Endothelial cell (in vitro differentiated cells): ENCODE measurements at regions not wholly inside any gene's neighbourhood (a gene's known extent, or its start where the extent isn't known, plus 50 kb on each side); places are given as distances from the start of the nearest gene placed in this dataset.

Source experiments
- DNase-seq: peaks from one replicate; pipeline ENCODE4 v3.0.0; 2021; ENCODE audit warnings: low spot score
- H3K27ac Mint-ChIP-seq: one replicate; pipeline ENCODE4 v1.8.0; 2021; ENCODE audit warnings: mixed read lengths, inconsistent platforms; ENCODE audit not compliant: unreplicated experiment
- H3K27me3 Mint-ChIP-seq: one replicate; pipeline ENCODE4 v1.8.0; 2021; ENCODE audit warnings: mild to moderate bottlenecking, moderate library complexity, mixed read lengths, inconsistent platforms; ENCODE audit not compliant: unreplicated experiment
- H3K36me3 Mint-ChIP-seq: one replicate; pipeline ENCODE4 v1.8.0; 2021; ENCODE audit warnings: mild to moderate bottlenecking, low read depth, mixed read lengths, inconsistent platforms; ENCODE audit not compliant: unreplicated experiment
- H3K4me1 Mint-ChIP-seq: one replicate; pipeline ENCODE4 v1.8.0; 2021; ENCODE audit warnings: mild to moderate bottlenecking, mixed read lengths, inconsistent platforms; ENCODE audit not compliant: unreplicated experiment
- H3K4me3 Mint-ChIP-seq: one replicate; pipeline ENCODE4 v1.8.0; 2021; ENCODE audit warnings: mild to moderate bottlenecking, mixed read lengths, inconsistent platforms; ENCODE audit not compliant: unreplicated experiment
- H3K9me3 Mint-ChIP-seq: one replicate; pipeline ENCODE4 v1.8.0; 2021; ENCODE audit warnings: mixed read lengths, inconsistent platforms; ENCODE audit not compliant: unreplicated experiment
- TF ChIP-seq, protein P1 (sequence below): fragments of 200-600 bp; sonication (generic); IDR thresholded peaks from one replicate; pipeline ENCODE4 v1.5.0; 2021; ENCODE audit warnings: antibody characterized with exemption; ENCODE audit not compliant: unreplicated experiment

DNA sequence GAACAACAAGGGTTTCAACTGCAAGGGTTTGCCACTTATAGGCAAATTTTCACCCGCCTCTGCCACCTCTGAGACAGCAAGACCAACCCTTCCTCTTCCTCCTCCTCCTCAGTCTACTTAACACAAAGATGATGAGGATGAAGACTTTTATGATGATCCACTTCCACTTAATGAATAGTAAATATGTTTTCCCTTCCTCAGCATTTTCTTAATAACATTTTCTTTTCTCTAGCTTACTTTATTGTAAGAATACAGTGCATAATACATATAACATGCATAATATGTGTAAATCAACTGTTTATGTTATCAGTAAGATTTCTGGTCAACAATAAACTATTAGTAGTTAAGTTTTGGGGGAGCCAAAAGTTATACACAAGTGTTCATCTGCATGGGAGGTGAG is 77.4 kb downstream of the KLF15 start:
- Mint-ChIP-seq H3K9me3 (no peaks in the 10 kb centered on the region), H3K36me3 (no peaks in the 10 kb centered on the region), H3K4me1 (peaks cover 6% of the 10 kb centered on the region), H3K27me3 (peaks cover 3% of the 10 kb centered on the region), H3K27ac (no peak overlapping the region), H3K4me3 (no peak overlapping the region)
- DNase-seq: no peak
- TF ChIP-seq, protein P1, sequence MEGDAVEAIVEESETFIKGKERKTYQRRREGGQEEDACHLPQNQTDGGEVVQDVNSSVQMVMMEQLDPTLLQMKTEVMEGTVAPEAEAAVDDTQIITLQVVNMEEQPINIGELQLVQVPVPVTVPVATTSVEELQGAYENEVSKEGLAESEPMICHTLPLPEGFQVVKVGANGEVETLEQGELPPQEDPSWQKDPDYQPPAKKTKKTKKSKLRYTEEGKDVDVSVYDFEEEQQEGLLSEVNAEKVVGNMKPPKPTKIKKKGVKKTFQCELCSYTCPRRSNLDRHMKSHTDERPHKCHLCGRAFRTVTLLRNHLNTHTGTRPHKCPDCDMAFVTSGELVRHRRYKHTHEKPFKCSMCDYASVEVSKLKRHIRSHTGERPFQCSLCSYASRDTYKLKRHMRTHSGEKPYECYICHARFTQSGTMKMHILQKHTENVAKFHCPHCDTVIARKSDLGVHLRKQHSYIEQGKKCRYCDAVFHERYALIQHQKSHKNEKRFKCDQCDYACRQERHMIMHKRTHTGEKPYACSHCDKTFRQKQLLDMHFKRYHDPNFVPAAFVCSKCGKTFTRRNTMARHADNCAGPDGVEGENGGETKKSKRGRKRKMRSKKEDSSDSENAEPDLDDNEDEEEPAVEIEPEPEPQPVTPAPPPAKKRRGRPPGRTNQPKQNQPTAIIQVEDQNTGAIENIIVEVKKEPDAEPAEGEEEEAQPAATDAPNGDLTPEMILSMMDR: no peak

DNA sequence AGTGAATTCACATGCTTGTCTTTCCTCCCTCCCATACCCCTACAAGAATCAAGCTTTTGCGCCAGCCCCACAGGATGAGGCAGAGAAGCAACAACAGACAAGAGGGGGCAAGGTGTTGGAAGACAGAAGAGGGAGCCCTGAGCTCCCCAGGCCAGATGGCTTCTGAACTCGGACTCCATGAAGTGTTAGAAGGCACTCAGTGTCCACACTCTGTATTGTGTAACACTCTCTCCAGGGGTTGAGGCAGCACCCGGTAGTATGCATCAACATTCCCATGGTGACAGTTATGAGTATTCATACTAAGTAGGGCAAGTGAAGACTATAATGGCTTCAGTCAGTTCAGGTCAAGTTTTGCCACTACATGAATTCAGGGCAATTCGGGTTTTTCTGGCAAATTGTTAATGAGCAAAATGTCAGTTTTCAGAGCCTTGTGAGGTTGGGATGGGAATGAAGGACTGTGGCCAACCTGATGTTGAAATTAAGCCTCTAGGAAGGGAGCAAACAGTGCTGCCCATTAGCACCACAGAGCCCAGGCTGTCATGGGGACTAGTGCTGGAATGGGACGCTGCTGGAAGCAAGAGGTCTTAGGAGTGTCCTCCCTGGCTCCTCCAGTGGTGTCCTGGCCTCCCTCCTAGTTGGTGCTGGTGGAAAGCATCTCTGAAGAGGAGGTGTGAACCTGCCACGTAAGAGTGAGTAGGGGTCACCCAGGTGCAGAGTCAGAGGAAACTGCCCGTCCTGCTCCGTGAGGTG is 79.4 kb downstream of the KLF15 start:
- Mint-ChIP-seq H3K4me1 (peaks cover 6% of the 10 kb centered on the region), H3K27ac (no peak overlapping the region), H3K27me3 (peaks cover 3% of the 10 kb centered on the region), H3K9me3 (no peaks in the 10 kb centered on the region), H3K36me3 (no peaks in the 10 kb centered on the region), H3K4me3 (no peak overlapping the region)
- no peak for DNase-seq
- TF ChIP-seq, protein P1: no peak

DNA sequence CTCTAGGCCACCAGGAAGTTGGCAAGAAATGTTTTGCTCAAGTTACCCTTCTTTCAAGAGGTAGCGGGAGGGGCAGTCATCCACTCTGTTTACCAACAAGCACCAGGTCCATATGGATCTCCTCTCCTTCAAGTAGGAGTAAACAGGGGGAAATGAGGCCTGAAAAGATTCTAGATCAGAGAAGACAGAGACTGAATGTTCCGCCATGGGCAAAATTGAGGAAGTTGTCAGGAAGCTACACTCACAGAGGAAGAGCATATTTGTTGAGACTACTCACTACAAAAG is 81.6 kb downstream of the KLF15 start:
- no peaks in the 10 kb centered on the region for H3K36me3 Mint-ChIP-seq
- peaks cover 3% of the 10 kb centered on the region for H3K27me3 Mint-ChIP-seq
- peaks cover 6% of the 10 kb centered on the region for H3K4me1 Mint-ChIP-seq
- no peak overlapping the region for H3K4me3 Mint-ChIP-seq
- DNase-seq: no peak
- no peak overlapping the region for H3K27ac Mint-ChIP-seq
- no peaks in the 10 kb centered on the region for H3K9me3 Mint-ChIP-seq
- TF ChIP-seq, protein P1: no peak

DNA sequence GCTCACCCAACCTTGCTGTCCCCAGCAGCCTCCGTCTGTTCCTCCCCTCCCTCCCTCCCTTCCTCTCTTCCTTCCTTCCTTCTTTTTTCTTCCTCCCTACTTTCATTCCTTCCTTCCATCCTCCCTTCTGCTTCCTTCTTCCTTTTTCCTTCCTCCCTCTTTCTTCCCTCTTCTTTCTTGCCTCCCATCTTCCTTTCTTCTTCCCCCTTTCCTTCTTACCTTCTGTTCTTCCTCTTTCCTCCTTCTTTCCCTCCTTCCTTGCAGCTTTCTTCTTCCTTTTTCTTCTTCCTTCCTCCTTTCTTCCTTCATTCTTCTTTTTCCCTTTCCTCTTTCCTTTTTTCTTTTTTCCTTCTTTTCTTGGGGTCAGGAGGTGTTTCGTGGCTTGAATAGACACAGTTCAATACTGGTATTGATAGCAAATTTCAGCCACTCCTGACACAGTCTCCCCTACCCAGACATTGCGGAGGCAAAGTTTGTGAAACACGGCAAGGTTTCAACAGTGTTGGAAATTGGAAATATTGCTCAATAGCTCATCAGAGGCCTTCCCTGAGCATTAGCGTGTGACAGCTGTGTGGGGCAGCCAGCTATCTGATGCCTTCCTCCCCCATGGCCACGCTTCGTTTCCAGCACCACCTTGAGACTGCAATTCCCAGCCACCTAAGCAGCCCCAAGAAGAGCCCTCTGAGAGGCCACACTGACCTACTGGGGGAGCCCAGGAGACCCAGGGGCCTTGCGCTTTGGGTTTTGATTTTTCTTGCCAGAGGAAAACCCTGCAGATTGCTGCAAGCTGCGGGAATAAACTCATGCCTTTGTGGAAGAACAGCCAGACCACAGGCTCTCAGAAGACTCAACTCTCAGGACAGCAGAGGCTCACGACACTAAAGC is 82.2 kb downstream of the KLF15 start:
- H3K36me3 Mint-ChIP-seq: no peaks in the 10 kb centered on the region
- no peak overlapping the region for H3K4me3 Mint-ChIP-seq
- DNase-seq: no peak
- TF ChIP-seq, protein P1: no peak
- peak overlapping the region; percentile 19 for H3K27ac Mint-ChIP-seq
- no peaks in the 10 kb centered on the region for H3K9me3 Mint-ChIP-seq
- H3K27me3 Mint-ChIP-seq: peaks cover 3% of the 10 kb centered on the region
- H3K4me1 Mint-ChIP-seq: peaks cover 6% of the 10 kb centered on the region
